ENCODE measurements at regions not wholly inside any gene's neighbourhood (a gene's known extent, or its start where the extent isn't known, plus 50 kb on each side); places are given as distances from the start of the nearest gene placed in this dataset.

GRCh38 chr18:26729008-26729407 lies 136.5 kb downstream of the AQP4 start:
- H3K4me3 ChIP-seq (replicated peaks in 1 of 4; ENCODE audit: control extremely low read depth in 1 of 4, insufficient read depth in 1 of 4, low read depth in 3 of 4, low read length in 4 of 4), result no peak overlapping the region
- DNase-seq (ENCODE audit: low read depth in 2 of 2), result no peak
- no peak overlapping the region for H3K9ac ChIP-seq (ENCODE audit: insufficient read depth, low read length)
- no peaks in the 10 kb centered on the region for H3K9me3 ChIP-seq (ENCODE audit: control insufficient read depth, insufficient read depth, low read depth, low read length)
- TF ChIP-seq CTCF (conservative IDR thresholded peaks at IDR 0.05 in 1 of 2, IDR thresholded peaks at IDR 0.05 in 1 of 2; ENCODE audit: low read depth in 1 of 2, low read length in 2 of 2) (no peak), EZH2 (IDR thresholded peaks at IDR 0.05; ENCODE audit: low read length, missing control alignments) (no peak)
- H3K36me3 ChIP-seq (ENCODE audit: control insufficient read depth, insufficient read depth, low read length), result no peaks in the 10 kb centered on the region
- H3K4me2 ChIP-seq (ENCODE audit: extremely low read depth, insufficient read depth, low read length), result no peak overlapping the region
- H2AFZ ChIP-seq (ENCODE audit: low read length), result no peak overlapping the region
- H3K27me3 ChIP-seq (ENCODE audit: control insufficient read depth, insufficient read depth, low read length), result no peaks in the 10 kb centered on the region
- H3K27ac ChIP-seq (ENCODE audit: insufficient read depth, low read length), result no peak overlapping the region
- no peaks in the 10 kb centered on the region for H3K4me1 ChIP-seq (ENCODE audit: control insufficient read depth, extremely low read depth, insufficient read depth, low read length)
- no peaks in the 10 kb centered on the region for H4K20me1 ChIP-seq (ENCODE audit: control insufficient read depth, extremely low read depth, insufficient read depth, low read length)
- H3K79me2 ChIP-seq (ENCODE audit: control insufficient read depth, insufficient read depth, low read length), result no peaks in the 10 kb centered on the region

GRCh38 chr18:26723981-26724380 lies 141.5 kb downstream of the AQP4 start:
- no peak overlapping the region for H3K4me3 ChIP-seq (replicated peaks in 1 of 4; ENCODE audit: control extremely low read depth in 1 of 4, insufficient read depth in 1 of 4, low read depth in 3 of 4, low read length in 4 of 4)
- no peak overlapping the region for H3K4me2 ChIP-seq (ENCODE audit: extremely low read depth, insufficient read depth, low read length)
- H3K36me3 ChIP-seq (ENCODE audit: control insufficient read depth, insufficient read depth, low read length), result no peaks in the 10 kb centered on the region
- H4K20me1 ChIP-seq (ENCODE audit: control insufficient read depth, extremely low read depth, insufficient read depth, low read length), result no peaks in the 10 kb centered on the region
- no peak overlapping the region for H3K9ac ChIP-seq (ENCODE audit: insufficient read depth, low read length)
- H3K9me3 ChIP-seq (ENCODE audit: control insufficient read depth, insufficient read depth, low read depth, low read length), result no peaks in the 10 kb centered on the region
- TF ChIP-seq EZH2 (IDR thresholded peaks at IDR 0.05; ENCODE audit: low read length, missing control alignments) (no peak), CTCF (conservative IDR thresholded peaks at IDR 0.05 in 1 of 2, IDR thresholded peaks at IDR 0.05 in 1 of 2; ENCODE audit: low read depth in 1 of 2, low read length in 2 of 2) (no peak)
- H3K27me3 ChIP-seq (ENCODE audit: control insufficient read depth, insufficient read depth, low read length), result no peaks in the 10 kb centered on the region
- H3K27ac ChIP-seq (ENCODE audit: insufficient read depth, low read length), result no peak overlapping the region
- H3K4me1 ChIP-seq (ENCODE audit: control insufficient read depth, extremely low read depth, insufficient read depth, low read length), result no peaks in the 10 kb centered on the region
- DNase-seq (ENCODE audit: low read depth in 2 of 2), result no peak
- H3K79me2 ChIP-seq (ENCODE audit: control insufficient read depth, insufficient read depth, low read length), result no peaks in the 10 kb centered on the region
- no peak overlapping the region for H2AFZ ChIP-seq (ENCODE audit: low read length)

- no peaks in the 10 kb centered on the region for H3K36me3 ChIP-seq (ENCODE audit: control insufficient read depth, insufficient read depth, low read length)
- H3K27me3 ChIP-seq (ENCODE audit: control insufficient read depth, insufficient read depth, low read length), result no peaks in the 10 kb centered on the region
- no peak overlapping the region for H3K9ac ChIP-seq (ENCODE audit: insufficient read depth, low read length)
- H3K79me2 ChIP-seq (ENCODE audit: control insufficient read depth, insufficient read depth, low read length), result no peaks in the 10 kb centered on the region
- no peaks in the 10 kb centered on the region for H3K4me1 ChIP-seq (ENCODE audit: control insufficient read depth, extremely low read depth, insufficient read depth, low read length)
- no peaks in the 10 kb centered on the region for H3K9me3 ChIP-seq (ENCODE audit: control insufficient read depth, insufficient read depth, low read depth, low read length)
- no peak overlapping the region for H3K27ac ChIP-seq (ENCODE audit: insufficient read depth, low read length)
- H3K4me2 ChIP-seq (ENCODE audit: extremely low read depth, insufficient read depth, low read length), result no peak overlapping the region
- DNase-seq (ENCODE audit: low read depth in 2 of 2), result no peak
- H4K20me1 ChIP-seq (ENCODE audit: control insufficient read depth, extremely low read depth, insufficient read depth, low read length), result no peaks in the 10 kb centered on the region
- no peak overlapping the region for H3K4me3 ChIP-seq (replicated peaks in 1 of 4; ENCODE audit: control extremely low read depth in 1 of 4, insufficient read depth in 1 of 4, low read depth in 3 of 4, low read length in 4 of 4)
- TF ChIP-seq EZH2 (IDR thresholded peaks at IDR 0.05; ENCODE audit: low read length, missing control alignments), result no peak
- TF ChIP-seq CTCF (conservative IDR thresholded peaks at IDR 0.05 in 1 of 2, IDR thresholded peaks at IDR 0.05 in 1 of 2; ENCODE audit: low read depth in 1 of 2, low read length in 2 of 2), result no peak
- no peak overlapping the region for H2AFZ ChIP-seq (ENCODE audit: low read length)
Measured at GRCh38 chr18:26722565-26722931, 143.0 kb downstream of the AQP4 start.

Data from fibroblast of lung (primary cell).